ENCODE measurements at regions not wholly inside any gene's neighbourhood (a gene's known extent, or its start where the extent isn't known, plus 50 kb on each side); places are given as distances from the start of the nearest gene placed in this dataset.
A peak's percentile ranks its signal among the peaks of the same experiment; 100 is the strongest.

- Histone ChIP-seq H3K27me3 (ENCODE audit: low read length) (no peaks in the 10 kb centered on the region), H3K36me3 (ENCODE audit: low read length) (no peaks in the 10 kb centered on the region), H2AFZ (ENCODE audit: low read depth, low read length, severe bottlenecking) (peak overlapping the region; percentile 15), H3K79me2 (ENCODE audit: insufficient read depth, low read length) (no peaks in the 10 kb centered on the region), H3K9me2 (replicated peaks; ENCODE audit: insufficient read depth, low read length) (no peaks in the 10 kb centered on the region), H4K20me1 (ENCODE audit: low read depth, low read length) (no peaks in the 10 kb centered on the region), H3K9ac (ENCODE audit: low read length) (no peak overlapping the region), H3F3A (ENCODE audit: insufficient read depth) (no peaks in the 10 kb centered on the region), H3K4me3 (ENCODE audit: insufficient read depth, low read length, poor library complexity, severe bottlenecking) (no peak overlapping the region), H3K27ac (ENCODE audit: low read depth, low read length) (no peak overlapping the region), H3K9me3 (ENCODE audit: insufficient read depth, low read length) (no peaks in the 10 kb centered on the region), H3K4me2 (ENCODE audit: low read depth, low read length, poor library complexity, severe bottlenecking) (peak overlapping the region; percentile 17)
- no peak for TF ChIP-seq EZH2phosphoT487 (conservative IDR thresholded peaks at IDR 0.05; ENCODE audit: low read length)
- TF ChIP-seq, protein P1, sequence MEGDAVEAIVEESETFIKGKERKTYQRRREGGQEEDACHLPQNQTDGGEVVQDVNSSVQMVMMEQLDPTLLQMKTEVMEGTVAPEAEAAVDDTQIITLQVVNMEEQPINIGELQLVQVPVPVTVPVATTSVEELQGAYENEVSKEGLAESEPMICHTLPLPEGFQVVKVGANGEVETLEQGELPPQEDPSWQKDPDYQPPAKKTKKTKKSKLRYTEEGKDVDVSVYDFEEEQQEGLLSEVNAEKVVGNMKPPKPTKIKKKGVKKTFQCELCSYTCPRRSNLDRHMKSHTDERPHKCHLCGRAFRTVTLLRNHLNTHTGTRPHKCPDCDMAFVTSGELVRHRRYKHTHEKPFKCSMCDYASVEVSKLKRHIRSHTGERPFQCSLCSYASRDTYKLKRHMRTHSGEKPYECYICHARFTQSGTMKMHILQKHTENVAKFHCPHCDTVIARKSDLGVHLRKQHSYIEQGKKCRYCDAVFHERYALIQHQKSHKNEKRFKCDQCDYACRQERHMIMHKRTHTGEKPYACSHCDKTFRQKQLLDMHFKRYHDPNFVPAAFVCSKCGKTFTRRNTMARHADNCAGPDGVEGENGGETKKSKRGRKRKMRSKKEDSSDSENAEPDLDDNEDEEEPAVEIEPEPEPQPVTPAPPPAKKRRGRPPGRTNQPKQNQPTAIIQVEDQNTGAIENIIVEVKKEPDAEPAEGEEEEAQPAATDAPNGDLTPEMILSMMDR (IDR thresholded peaks at IDR 0.05; ENCODE audit: insufficient read depth, low read length, poor library complexity, severe bottlenecking) = peak; percentile 85
These were observed 707.9 kb downstream of the AACS start for GRCh38 chr12:125773033-125773640.

DNA sequence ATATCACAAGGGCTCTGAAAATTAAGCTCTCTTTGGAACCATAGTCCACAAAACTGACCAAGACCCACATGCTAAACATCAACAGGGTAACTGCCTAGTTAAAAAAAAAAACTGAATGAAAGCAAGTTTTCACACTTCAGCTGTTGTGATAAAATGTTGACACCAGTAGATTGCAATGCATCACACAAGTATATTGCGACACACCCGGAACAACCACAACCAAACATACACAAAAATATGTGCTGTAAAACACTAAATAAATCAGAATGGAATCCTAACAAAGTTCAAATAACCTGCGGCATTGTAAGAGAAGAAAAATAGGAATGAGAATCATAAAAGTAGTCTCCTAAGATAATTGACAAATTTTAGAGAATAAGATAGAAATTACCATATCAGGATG lies 710.3 kb downstream of the AACS start:
- Histone ChIP-seq H3K4me3 (ENCODE audit: insufficient read depth, low read length, poor library complexity, severe bottlenecking) (no peak overlapping the region), H4K20me1 (ENCODE audit: low read depth, low read length) (no peaks in the 10 kb centered on the region), H3K27ac (ENCODE audit: low read depth, low read length) (no peak overlapping the region), H3K27me3 (ENCODE audit: low read length) (no peaks in the 10 kb centered on the region), H3F3A (ENCODE audit: insufficient read depth) (no peaks in the 10 kb centered on the region), H3K9me2 (replicated peaks; ENCODE audit: insufficient read depth, low read length) (no peaks in the 10 kb centered on the region), H2AFZ (ENCODE audit: low read depth, low read length, severe bottlenecking) (no peak overlapping the region), H3K4me2 (ENCODE audit: low read depth, low read length, poor library complexity, severe bottlenecking) (no peak overlapping the region), H3K79me2 (ENCODE audit: insufficient read depth, low read length) (no peaks in the 10 kb centered on the region), H3K36me3 (ENCODE audit: low read length) (no peaks in the 10 kb centered on the region), H3K9me3 (ENCODE audit: insufficient read depth, low read length) (no peaks in the 10 kb centered on the region), H3K9ac (ENCODE audit: low read length) (no peak overlapping the region)
- TF ChIP-seq, protein P1 (IDR thresholded peaks at IDR 0.05; ENCODE audit: insufficient read depth, low read length, poor library complexity, severe bottlenecking) = no peak
- TF ChIP-seq EZH2phosphoT487 (conservative IDR thresholded peaks at IDR 0.05; ENCODE audit: low read length) = no peak

GRCh38 chr12:125776212-125776611 lies 711.0 kb downstream of the AACS start:
- H3K9ac ChIP-seq (ENCODE audit: low read length) = no peak overlapping the region
- H3K27me3 ChIP-seq (ENCODE audit: low read length) = no peaks in the 10 kb centered on the region
- no peaks in the 10 kb centered on the region for H3K79me2 ChIP-seq (ENCODE audit: insufficient read depth, low read length)

More at GRCh38 chr12:125776212-125776611, 711.0 kb downstream of the AACS start:
- no peak overlapping the region for H3K4me3 ChIP-seq (ENCODE audit: insufficient read depth, low read length, poor library complexity, severe bottlenecking)
- H2AFZ ChIP-seq (ENCODE audit: low read depth, low read length, severe bottlenecking) = no peak overlapping the region
- no peak overlapping the region for H3K4me2 ChIP-seq (ENCODE audit: low read depth, low read length, poor library complexity, severe bottlenecking)
- no peaks in the 10 kb centered on the region for H3F3A ChIP-seq (ENCODE audit: insufficient read depth)
- no peaks in the 10 kb centered on the region for H3K9me3 ChIP-seq (ENCODE audit: insufficient read depth, low read length)
- H4K20me1 ChIP-seq (ENCODE audit: low read depth, low read length) = no peaks in the 10 kb centered on the region
- no peak overlapping the region for H3K27ac ChIP-seq (ENCODE audit: low read depth, low read length)
- H3K9me2 ChIP-seq (replicated peaks; ENCODE audit: insufficient read depth, low read length) = no peaks in the 10 kb centered on the region
- TF ChIP-seq EZH2phosphoT487 (conservative IDR thresholded peaks at IDR 0.05; ENCODE audit: low read length) = no peak
- TF ChIP-seq, protein P1 (IDR thresholded peaks at IDR 0.05; ENCODE audit: insufficient read depth, low read length, poor library complexity, severe bottlenecking) = no peak
- H3K36me3 ChIP-seq (ENCODE audit: low read length) = no peaks in the 10 kb centered on the region
